ENCODE measurements at regions not wholly inside any gene's neighbourhood (a gene's known extent, or its start where the extent isn't known, plus 50 kb on each side); places are given as distances from the start of the nearest gene placed in this dataset.
"Not testable (repeated sequence)": the region's sequence is repeated elsewhere in the genome, so short reads cannot be mapped to it uniquely, and the experiment has no call there.

GRCh38 chr7:87007038-87007437 lies 52.4 kb downstream of the ELAPOR2 start:
- no peak for DNase-seq (ENCODE audit: low read depth in 2 of 2)

- no peak for DNase-seq (ENCODE audit: low read depth in 2 of 2)
Observed at GRCh38 chr7:87004956-87005355, 54.5 kb downstream of the ELAPOR2 start.

- no peak for DNase-seq (ENCODE audit: low read depth in 2 of 2)
Observed at GRCh38 chr7:87003872-87004798, 55.3 kb downstream of the ELAPOR2 start.

- DNase-seq (ENCODE audit: low read depth in 2 of 2), result no peak
Observed at GRCh38 chr7:87001214-87001613, 58.2 kb downstream of the ELAPOR2 start.

- DNase-seq (ENCODE audit: low read depth in 2 of 2), result no peak
Observed at GRCh38 chr7:87000344-87000743, 59.1 kb downstream of the ELAPOR2 start.

GRCh38 chr7:86999750-87000149 lies 59.7 kb downstream of the ELAPOR2 start:
- DNase-seq (ENCODE audit: low read depth in 2 of 2), result no peak

GRCh38 chr7:86995814-86996213 lies 63.6 kb downstream of the ELAPOR2 start:
- DNase-seq (ENCODE audit: low read depth in 2 of 2), result no peak

- DNase-seq (ENCODE audit: low read depth in 2 of 2), result no peak
Observed at GRCh38 chr7:86995052-86995725, 64.3 kb downstream of the ELAPOR2 start.

GRCh38 chr7:86991771-86992191 lies 67.7 kb downstream of the ELAPOR2 start:
- no peak for DNase-seq (ENCODE audit: low read depth in 2 of 2)

- no peak for DNase-seq (ENCODE audit: low read depth in 2 of 2)
Observed at GRCh38 chr7:86991093-86991769, 68.2 kb downstream of the ELAPOR2 start.

- DNase-seq (ENCODE audit: low read depth in 2 of 2), result no peak
Observed at GRCh38 chr7:86989407-86989806, 70.0 kb downstream of the ELAPOR2 start.

- not testable (repeated sequence) for DNase-seq (ENCODE audit: low read depth in 2 of 2)
Observed at GRCh38 chr7:86987834-86988233, 71.6 kb downstream of the ELAPOR2 start.

GRCh38 chr7:86987358-86987757 lies 72.1 kb downstream of the ELAPOR2 start:
- DNase-seq (ENCODE audit: low read depth in 2 of 2), result not testable (repeated sequence)

- DNase-seq (ENCODE audit: low read depth in 2 of 2), result not testable (repeated sequence)
Observed at GRCh38 chr7:86985342-86985741, 74.1 kb downstream of the ELAPOR2 start.

GRCh38 chr7:86983654-86984053 lies 75.8 kb downstream of the ELAPOR2 start:
- not testable (repeated sequence) for DNase-seq (ENCODE audit: low read depth in 2 of 2)

GRCh38 chr7:86981937-86982336 lies 77.5 kb downstream of the ELAPOR2 start:
- DNase-seq (ENCODE audit: low read depth in 2 of 2), result not testable (repeated sequence)

GRCh38 chr7:86981127-86981526 lies 78.3 kb downstream of the ELAPOR2 start:
- no peak for DNase-seq (ENCODE audit: low read depth in 2 of 2)

- DNase-seq (ENCODE audit: low read depth in 2 of 2), result no peak
Observed at GRCh38 chr7:86980223-86980622, 79.2 kb downstream of the ELAPOR2 start.

- DNase-seq (ENCODE audit: low read depth in 2 of 2), result no peak
Observed at GRCh38 chr7:86978808-86979506, 80.5 kb downstream of the ELAPOR2 start.

- DNase-seq (ENCODE audit: low read depth in 2 of 2), result no peak
Observed at GRCh38 chr7:86976958-86977357, 82.5 kb downstream of the ELAPOR2 start.

- no peak for DNase-seq (ENCODE audit: low read depth in 2 of 2)
Observed at GRCh38 chr7:86975914-86976313, 83.5 kb downstream of the ELAPOR2 start.

- DNase-seq (ENCODE audit: low read depth in 2 of 2), result no peak
Observed at GRCh38 chr7:86975449-86975848, 84.0 kb downstream of the ELAPOR2 start.

Measured in fibroblast of skin of left biceps (primary cell).